ENCODE measurements at regions not wholly inside any gene's neighbourhood (a gene's known extent, or its start where the extent isn't known, plus 50 kb on each side); places are given as distances from the start of the nearest gene placed in this dataset.
A peak's percentile ranks its signal among the peaks of the same experiment; 100 is the strongest.

DNA sequence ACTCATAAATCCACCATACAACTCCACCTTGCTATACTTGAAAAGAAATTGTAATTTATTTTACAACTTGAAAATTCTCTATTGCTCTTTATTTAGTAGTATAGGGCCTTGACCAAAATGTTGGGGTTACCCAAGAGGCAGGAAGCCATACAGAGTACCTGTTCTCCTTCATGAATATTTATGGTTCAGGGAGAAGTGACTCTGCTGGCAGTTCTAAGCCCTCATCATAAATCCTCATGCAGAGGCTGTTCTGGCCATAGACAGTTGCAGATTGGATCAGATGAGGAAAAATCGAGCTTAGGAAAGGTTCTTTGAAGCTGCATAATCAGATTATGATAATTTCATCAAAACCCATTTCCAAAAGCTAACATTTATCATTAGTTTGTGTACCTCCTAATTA is 449.4 kb upstream of the TENM4 start:
- 0% methylated on average over 1 of the region's 1 CpG for WGBS (ENCODE audit: missing lambda C conversion rate)
- DNase-seq (ENCODE audit: low read depth in 1 of 2, low spot score in 1 of 2) (no peak), ATAC-seq (no peak), FAIRE-seq (no peak)
- H3K27ac ChIP-seq = no peak overlapping the region
- H3K4me1 ChIP-seq = no peaks in the 10 kb centered on the region
- ChIA-PET POLR2A (no interaction called here), CTCF (no interaction called here)
- TF ChIP-seq EHF (CRISPR knock-in tag; IDR thresholded peaks at IDR 0.05) (no peak), ZFP36 (IDR thresholded peaks at IDR 0.05; ENCODE audit: borderline replicate concordance, partially characterized antibody) (no peak), EHMT2 (IDR thresholded peaks at IDR 0.05; ENCODE audit: low read depth) (no peak), ZC3H11A (IDR thresholded peaks at IDR 0.05) (no peak), HOXB13 (CRISPR knock-in tag; IDR thresholded peaks at IDR 0.05; ENCODE audit: low read depth) (no peak), CBX8 (IDR thresholded peaks at IDR 0.05) (no peak)
- no peak overlapping the region for H3K4me2 ChIP-seq
- no peak overlapping the region for H3K4me3 ChIP-seq
- no peaks in the 10 kb centered on the region for H3K9me3 ChIP-seq

DNA sequence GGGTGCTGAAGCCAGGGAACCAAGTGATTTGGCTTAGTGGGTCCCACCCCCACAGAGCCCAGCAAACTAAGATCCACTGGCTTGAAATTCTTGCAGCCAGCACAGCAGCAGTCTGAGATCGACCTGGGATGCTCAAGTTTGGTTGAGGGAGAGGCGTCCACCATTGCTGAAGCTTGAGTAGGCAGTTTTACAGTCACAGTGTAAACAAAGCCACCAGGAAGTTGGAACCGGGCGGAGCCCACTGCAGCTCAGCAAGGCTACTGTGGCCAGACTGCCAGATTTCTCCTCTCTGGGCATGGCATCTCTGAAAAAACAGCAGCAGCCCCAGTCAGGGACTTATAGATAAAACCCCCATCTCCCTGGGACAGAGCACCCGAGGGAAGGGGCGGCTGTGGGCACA is 424.1 kb upstream of the TENM4 start:
- CTCF ChIA-PET = no interaction called here
- no peak overlapping the region for H3K4me3 ChIP-seq
- FAIRE-seq = no peak
- TF ChIP-seq FOSL2 (IDR thresholded peaks at IDR 0.05) (no peak), FOSL2 (CRISPR knock-in tag; IDR thresholded peaks at IDR 0.05) (no peak), NFE2L2 (conservative IDR thresholded peaks at IDR 0.05; ENCODE audit: low read length) (no peak), NPAS2 (CRISPR knock-in tag; IDR thresholded peaks at IDR 0.05; ENCODE audit: borderline replicate concordance) (no peak), JUN (IDR thresholded peaks at IDR 0.05) (no peak), CBX8 (IDR thresholded peaks at IDR 0.05) (no peak), EHMT2 (IDR thresholded peaks at IDR 0.05; ENCODE audit: low read depth) (no peak), RCOR1 (IDR thresholded peaks at IDR 0.05; ENCODE audit: low read depth, low read length) (no peak), HOXA7 (CRISPR knock-in tag; IDR thresholded peaks at IDR 0.05) (no peak), CHD2 (IDR thresholded peaks at IDR 0.05; ENCODE audit: low read length, partially characterized antibody) (no peak), GATA3 (IDR thresholded peaks at IDR 0.05; ENCODE audit: borderline replicate concordance) (no peak), ESRRA (IDR thresholded peaks at IDR 0.05; ENCODE audit: borderline replicate concordance, low read length) (no peak), HEYL (CRISPR knock-in tag; IDR thresholded peaks at IDR 0.05) (no peak), NR3C1 (IDR thresholded peaks at IDR 0.05) (no peak), KDM1A (IDR thresholded peaks at IDR 0.05; ENCODE audit: low read depth) (no peak), RFX5 (IDR thresholded peaks at IDR 0.05) (no peak), BHLHE40 (IDR thresholded peaks at IDR 0.05; ENCODE audit: low read depth, low read length) (no peak), CBX2 (IDR thresholded peaks at IDR 0.05; ENCODE audit: borderline replicate concordance, low read depth) (no peak)
- TF ChIP-seq, protein P1, sequence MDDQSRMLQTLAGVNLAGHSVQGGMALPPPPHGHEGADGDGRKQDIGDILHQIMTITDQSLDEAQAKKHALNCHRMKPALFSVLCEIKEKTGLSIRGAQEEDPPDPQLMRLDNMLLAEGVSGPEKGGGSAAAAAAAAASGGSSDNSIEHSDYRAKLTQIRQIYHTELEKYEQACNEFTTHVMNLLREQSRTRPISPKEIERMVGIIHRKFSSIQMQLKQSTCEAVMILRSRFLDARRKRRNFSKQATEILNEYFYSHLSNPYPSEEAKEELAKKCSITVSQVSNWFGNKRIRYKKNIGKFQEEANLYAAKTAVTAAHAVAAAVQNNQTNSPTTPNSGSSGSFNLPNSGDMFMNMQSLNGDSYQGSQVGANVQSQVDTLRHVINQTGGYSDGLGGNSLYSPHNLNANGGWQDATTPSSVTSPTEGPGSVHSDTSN (IDR thresholded peaks at IDR 0.05) = no peak
- TF ChIP-seq, protein P2, sequence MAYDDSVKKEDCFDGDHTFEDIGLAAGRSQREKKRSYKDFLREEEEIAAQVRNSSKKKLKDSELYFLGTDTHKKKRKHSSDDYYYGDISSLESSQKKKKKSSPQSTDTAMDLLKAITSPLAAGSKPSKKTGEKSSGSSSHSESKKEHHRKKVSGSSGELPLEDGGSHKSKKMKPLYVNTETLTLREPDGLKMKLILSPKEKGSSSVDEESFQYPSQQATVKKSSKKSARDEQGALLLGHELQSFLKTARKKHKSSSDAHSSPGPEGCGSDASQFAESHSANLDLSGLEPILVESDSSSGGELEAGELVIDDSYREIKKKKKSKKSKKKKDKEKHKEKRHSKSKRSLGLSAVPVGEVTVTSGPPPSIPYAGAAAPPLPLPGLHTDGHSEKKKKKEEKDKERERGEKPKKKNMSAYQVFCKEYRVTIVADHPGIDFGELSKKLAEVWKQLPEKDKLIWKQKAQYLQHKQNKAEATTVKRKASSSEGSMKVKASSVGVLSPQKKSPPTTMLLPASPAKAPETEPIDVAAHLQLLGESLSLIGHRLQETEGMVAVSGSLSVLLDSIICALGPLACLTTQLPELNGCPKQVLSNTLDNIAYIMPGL (CRISPR knock-in tag; IDR thresholded peaks at IDR 0.05; ENCODE audit: borderline replicate concordance) = no peak
- POLR2A ChIA-PET = no interaction called here
- ATAC-seq = no peak
- H3K9me3 ChIP-seq = no peaks in the 10 kb centered on the region
- 4% methylated on average over 6 of the region's 6 CpGs for WGBS (ENCODE audit: missing lambda C conversion rate)
- H3K27ac ChIP-seq = no peak overlapping the region
- DNase-seq (ENCODE audit: low read depth in 1 of 2, low spot score in 1 of 2) = peak in 1 of 2 experiments; percentile 4
- no peak overlapping the region for H3K4me2 ChIP-seq
- H3K4me1 ChIP-seq = no peaks in the 10 kb centered on the region

DNA sequence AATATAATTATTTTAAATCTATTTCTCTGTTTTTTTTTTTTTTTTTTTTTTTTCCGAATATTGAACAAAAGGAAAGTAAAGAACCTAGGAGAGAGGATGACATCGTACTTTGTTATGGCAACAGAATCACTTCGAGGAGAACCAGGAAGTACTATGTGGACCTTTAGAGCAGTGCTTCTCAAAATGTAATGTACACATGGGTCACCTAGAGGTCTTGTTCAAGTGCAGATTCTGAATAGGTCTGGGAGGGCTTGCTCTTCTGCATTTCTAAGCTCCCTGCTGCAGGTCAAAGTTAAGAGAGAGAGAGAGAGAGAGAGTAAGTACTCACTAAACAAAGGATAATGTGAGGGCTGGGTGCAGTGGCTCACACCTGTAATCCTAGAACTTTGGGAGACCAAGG is 419.5 kb upstream of the TENM4 start:
- FAIRE-seq = no peak
- ATAC-seq = no peak
- Histone ChIP-seq H3K4me2 (no peak overlapping the region), H3K9me3 (no peaks in the 10 kb centered on the region), H3K4me1 (no peaks in the 10 kb centered on the region), H3K27ac (no peak overlapping the region), H3K4me3 (no peak overlapping the region)
- DNase-seq (ENCODE audit: low read depth in 1 of 2, low spot score in 1 of 2) = no peak
- TF ChIP-seq CHD4 (IDR thresholded peaks at IDR 0.05; ENCODE audit: borderline replicate concordance) = no peak
- TF ChIP-seq CBX8 (IDR thresholded peaks at IDR 0.05) = no peak
- TF ChIP-seq EHMT2 (IDR thresholded peaks at IDR 0.05; ENCODE audit: low read depth) = no peak
- POLR2A ChIA-PET = no interaction called here
- CTCF ChIA-PET = no interaction called here
- WGBS (ENCODE audit: missing lambda C conversion rate) = 4% methylated on average over 3 of the region's 3 CpGs
